ENCODE measurements at regions not wholly inside any gene's neighbourhood (a gene's known extent, or its start where the extent isn't known, plus 50 kb on each side); places are given as distances from the start of the nearest gene placed in this dataset.

DNA sequence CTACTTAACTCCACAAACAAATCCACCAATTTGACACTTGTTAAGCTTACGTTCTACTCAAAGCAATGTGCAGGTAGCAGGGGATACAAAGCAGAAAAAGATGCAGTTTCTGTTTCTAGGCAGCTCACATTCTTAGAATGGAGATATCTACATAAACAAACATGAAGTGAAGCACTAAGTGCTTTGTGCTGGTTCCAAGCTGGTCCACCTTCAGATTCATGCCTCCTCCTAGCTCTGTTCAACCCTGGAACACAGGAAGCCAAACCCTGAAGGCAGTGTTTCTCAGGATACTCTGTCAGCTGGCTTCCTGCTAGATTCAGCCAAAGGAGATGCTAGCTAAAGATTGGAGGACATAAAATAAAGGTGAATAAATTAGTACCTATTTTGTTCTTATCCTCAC, 55.3 kb upstream of the NOL4 start:
- no peak for TF ChIP-seq POLR2A (IDR thresholded peaks at IDR 0.05; ENCODE audit: low read depth, low read length)
- TF ChIP-seq TAF1 (IDR thresholded peaks at IDR 0.05; ENCODE audit: borderline replicate concordance, low read depth, low read length): no peak
- TF ChIP-seq POLR2AphosphoS5 (IDR thresholded peaks at IDR 0.05; ENCODE audit: low read depth, low read length): no peak

All from GM12892 (cell line).